GM13977 (cell line): ENCODE measurements at regions not wholly inside any gene's neighbourhood (a gene's known extent, or its start where the extent isn't known, plus 50 kb on each side); places are given as distances from the start of the nearest gene placed in this dataset.

ENCODE experiments used
- DNase-seq: peaks from one replicate; pipeline ENCODE4 v3.0.0; 2012; ENCODE audit warnings: low spot score
- CTCF ChIP-seq: IDR thresholded peaks from 2 replicates; pipeline ENCODE4 v1.5.1; 2012; ENCODE audit warnings: mild to moderate bottlenecking, control low read depth; ENCODE audit not compliant: insufficient read depth; ENCODE audit errors: extremely low read depth, missing control alignments
- in situ Hi-C: fragments of 300-500 bp; cut with MboI; formaldehyde crosslinking; loops from one replicate; pipeline ENCODE4 v1.12.0; 2022; ENCODE audit warnings: low sequenced_read_pairs, low pct_unique_long_range_greater_than_20kb, mixed read lengths, inconsistent platforms; ENCODE audit not compliant: unreplicated experiment

GRCh38 chr2:34070196-34070595 is 471.1 kb upstream of the FAM98A start:
- TF ChIP-seq CTCF, result no peak
- no peak for DNase-seq
- in situ Hi-C loops, result no loop called here

GRCh38 chr2:34069604-34070003 is 470.5 kb upstream of the FAM98A start:
- DNase-seq, result no peak

GRCh38 chr2:34050413-34050812 is 451.3 kb upstream of the FAM98A start:
- in situ Hi-C loops, result no loop called here
- DNase-seq, result no peak
- no peak for TF ChIP-seq CTCF

More at GRCh38 chr2:34069604-34070003, 470.5 kb upstream of the FAM98A start:
- in situ Hi-C loops, result no loop called here
- TF ChIP-seq CTCF, result no peak

- DNase-seq, result no peak
- TF ChIP-seq CTCF, result no peak
- in situ Hi-C loops, result no loop called here
Measured at GRCh38 chr2:34045101-34045655, 446.1 kb upstream of the FAM98A start.

- TF ChIP-seq CTCF, result no peak
- in situ Hi-C loops, result no loop called here
Measured at GRCh38 chr2:34037886-34038285, 438.8 kb upstream of the FAM98A start.

GRCh38 chr2:34037157-34037556 is 438.1 kb upstream of the FAM98A start:
- in situ Hi-C loops, result no loop called here
- no peak for DNase-seq
- no peak for TF ChIP-seq CTCF

More at GRCh38 chr2:34037886-34038285, 438.8 kb upstream of the FAM98A start:
- DNase-seq, result no peak
